ENCODE measurements at regions not wholly inside any gene's neighbourhood (a gene's known extent, or its start where the extent isn't known, plus 50 kb on each side); places are given as distances from the start of the nearest gene placed in this dataset.

- no peak for DNase-seq
- Histone ChIP-seq H3K4me1 (ENCODE audit: control insufficient read depth in 1 of 2, insufficient read depth in 2 of 2, low read depth in 1 of 2, low read length in 1 of 2) (no peaks in the 10 kb centered on the region; a peak in 1 of 4 replicates), H3K36me3 (replicated peaks in 1 of 2; ENCODE audit: control insufficient read depth in 1 of 2, insufficient read depth in 2 of 2, low read length in 1 of 2) (no peaks in the 10 kb centered on the region), H3K4me3 (ENCODE audit: low read depth in 2 of 2, low read length in 1 of 2) (no peak overlapping the region), H2AFZ (ENCODE audit: low read depth) (no peak overlapping the region), H3K9me2 (no peaks in the 10 kb centered on the region), H3K27ac (ENCODE audit: low read depth in 2 of 2, low read length in 1 of 2) (no peak overlapping the region), H3K9ac (no peak overlapping the region), H3K4me2 (no peak overlapping the region), H3K27me3 (ENCODE audit: insufficient read depth) (no peaks in the 10 kb centered on the region), H3K79me2 (ENCODE audit: insufficient read depth) (no peaks in the 10 kb centered on the region), H3K9me3 (no peaks in the 10 kb centered on the region), H4K20me1 (ENCODE audit: insufficient read depth) (no peaks in the 10 kb centered on the region), H3F3A (replicated peaks; ENCODE audit: insufficient read depth) (peaks cover 6% of the 10 kb centered on the region)
- CTCF ChIA-PET, result no interaction called here
- TF ChIP-seq USF2 (IDR thresholded peaks at IDR 0.05; ENCODE audit: borderline replicate concordance, low read depth, low read length), result no peak
- no peak for TF ChIP-seq EZH2phosphoT487 (IDR thresholded peaks at IDR 0.05; ENCODE audit: borderline replicate concordance, low read depth)
- no peak for TF ChIP-seq GATA2 (CRISPR knock-in tag; IDR thresholded peaks at IDR 0.05)
- no peak for TF ChIP-seq MXI1 (IDR thresholded peaks at IDR 0.05; ENCODE audit: low read depth, low read length)
- no peak for TF ChIP-seq MAX (IDR thresholded peaks at IDR 0.05; ENCODE audit: low read depth)
- POLR2A ChIA-PET, result no interaction called here
- WGBS (ENCODE audit: low lambda C conversion rate), result 38% methylated on average over 1 of the region's 1 CpG
Measured at GRCh38 chr4:54897590-54897989, 227.8 kb downstream of the KDR start.

GRCh38 chr4:54882616-54883015 is 224.9 kb downstream of the KIT start:
- H2AFZ ChIP-seq (ENCODE audit: low read depth), result no peak overlapping the region
- H3K4me3 ChIP-seq (ENCODE audit: low read depth in 2 of 2, low read length in 1 of 2), result no peak overlapping the region
- H3K79me2 ChIP-seq (ENCODE audit: insufficient read depth), result no peaks in the 10 kb centered on the region
- H3F3A ChIP-seq (replicated peaks; ENCODE audit: insufficient read depth), result no peaks in the 10 kb centered on the region
- no peaks in the 10 kb centered on the region for H3K4me1 ChIP-seq (ENCODE audit: control insufficient read depth in 1 of 2, insufficient read depth in 2 of 2, low read depth in 1 of 2, low read length in 1 of 2)
- no peak for TF ChIP-seq SIN3A (IDR thresholded peaks at IDR 0.05; ENCODE audit: borderline replicate concordance, low read depth, low read length)
- TF ChIP-seq GATA2 (CRISPR knock-in tag; IDR thresholded peaks at IDR 0.05), result no peak
- TF ChIP-seq RCOR1 (IDR thresholded peaks at IDR 0.05; ENCODE audit: low read length), result no peak
- TF ChIP-seq MXI1 (IDR thresholded peaks at IDR 0.05; ENCODE audit: low read depth, low read length), result no peak
- TF ChIP-seq RAD21 (IDR thresholded peaks at IDR 0.05; ENCODE audit: low read length), result no peak
- no peak for TF ChIP-seq ELF1 (IDR thresholded peaks at IDR 0.05)
- TF ChIP-seq RFX5 (IDR thresholded peaks at IDR 0.05; ENCODE audit: low read length), result no peak
- TF ChIP-seq IRF3 (IDR thresholded peaks at IDR 0.05; ENCODE audit: low read depth, low read length), result no peak
- no peak for TF ChIP-seq CHD2 (IDR thresholded peaks at IDR 0.05; ENCODE audit: low read length, partially characterized antibody)
- TF ChIP-seq FOXJ3 (CRISPR knock-in tag; IDR thresholded peaks at IDR 0.05), result no peak
- TF ChIP-seq REST (IDR thresholded peaks at IDR 0.05; ENCODE audit: low read depth, low read length), result no peak
- no peak for TF ChIP-seq SMC3 (IDR thresholded peaks at IDR 0.05; ENCODE audit: low read depth, low read length)
- no peak for TF ChIP-seq RXRA (IDR thresholded peaks at IDR 0.05; ENCODE audit: borderline replicate concordance, low read depth)
- TF ChIP-seq FOSL2 (IDR thresholded peaks at IDR 0.05; ENCODE audit: borderline replicate concordance, low read depth), result no peak
- TF ChIP-seq GABPA (IDR thresholded peaks at IDR 0.05; ENCODE audit: low read depth), result no peak
- TF ChIP-seq NFIC (IDR thresholded peaks at IDR 0.05; ENCODE audit: borderline replicate concordance), result no peak
- TF ChIP-seq USF2 (IDR thresholded peaks at IDR 0.05; ENCODE audit: borderline replicate concordance, low read depth, low read length), result no peak
- TF ChIP-seq NRF1 (IDR thresholded peaks at IDR 0.05; ENCODE audit: low read depth, low read length), result no peak
- TF ChIP-seq EP300 (IDR thresholded peaks at IDR 0.05; ENCODE audit: borderline replicate concordance in 1 of 2, low read depth in 1 of 2, low read length in 1 of 2), result no peak
- no peak for TF ChIP-seq MAX (IDR thresholded peaks at IDR 0.05; ENCODE audit: low read depth)
- ChIA-PET POLR2A (no interaction called here), CTCF (no interaction called here)
- H4K20me1 ChIP-seq (ENCODE audit: insufficient read depth), result no peaks in the 10 kb centered on the region
- WGBS (ENCODE audit: low lambda C conversion rate), result 22% methylated on average over 2 of the region's 2 CpGs
- no peaks in the 10 kb centered on the region for H3K9me3 ChIP-seq
- no peak for DNase-seq
- no peak overlapping the region for H3K27ac ChIP-seq (ENCODE audit: low read depth in 2 of 2, low read length in 1 of 2)
- H3K27me3 ChIP-seq (ENCODE audit: insufficient read depth), result no peaks in the 10 kb centered on the region; the same call in 1 of the 2 replicates
- H3K4me2 ChIP-seq, result no peak overlapping the region
- no peak overlapping the region for H3K9ac ChIP-seq
- no peaks in the 10 kb centered on the region for H3K36me3 ChIP-seq (replicated peaks in 1 of 2; ENCODE audit: control insufficient read depth in 1 of 2, insufficient read depth in 2 of 2, low read length in 1 of 2)
- no peaks in the 10 kb centered on the region for H3K9me2 ChIP-seq
